Brain microvascular endothelial cell (primary cell): ENCODE measurements at regions not wholly inside any gene's neighbourhood (a gene's known extent, or its start where the extent isn't known, plus 50 kb on each side); places are given as distances from the start of the nearest gene placed in this dataset.

Experiments used
- DNase-seq: peaks from one replicate; pipeline ENCODE4 v3.0.0-alpha.2; 2020
- H3K27ac ChIP-seq: fragments of 250-450 bp; sonication (Bioruptor Pico); 2 replicates; pipeline ENCODE4 v1.5.1; 2020; ENCODE audit warnings: mild to moderate bottlenecking, moderate library complexity
- H3K27me3 ChIP-seq: fragments of 250-450 bp; sonication (Bioruptor Pico); replicated peaks from 2 replicates; pipeline ENCODE4 v1.5.1; 2020; ENCODE audit warnings: mild to moderate bottlenecking
- H3K36me3 ChIP-seq: fragments of 250-450 bp; sonication (Bioruptor Pico); replicated peaks from 2 replicates; pipeline ENCODE4 v1.5.1; 2020; ENCODE audit warnings: mild to moderate bottlenecking
- H3K4me3 ChIP-seq: 2 replicates; pipeline ENCODE4 v1.5.1; 2011; ENCODE audit warnings: low read depth, mild to moderate bottlenecking, control low read depth, low read length, moderate library complexity
- in situ Hi-C: cut with HindIII; loops from 2 replicates; pipeline ENCODE4 v1.10.0; 2017; ENCODE audit warnings: low sequenced_read_pairs, low pct_ligation_motif_present
- TF ChIP-seq, protein P1 (sequence below): IDR thresholded peaks from 2 replicates; pipeline ENCODE4 v1.5.1; 2011; ENCODE audit warnings: low read depth, mild to moderate bottlenecking, moderate library complexity, low read length, control low read depth, inconsistent platforms; ENCODE audit errors: missing control alignments

- Histone ChIP-seq H3K36me3 (no peaks in the 10 kb centered on the region), H3K27ac (no peak overlapping the region), H3K4me3 (no peak overlapping the region), H3K27me3 (no peaks in the 10 kb centered on the region)
- in situ Hi-C loops = no loop called here
- no peak for DNase-seq
- TF ChIP-seq, protein P1, sequence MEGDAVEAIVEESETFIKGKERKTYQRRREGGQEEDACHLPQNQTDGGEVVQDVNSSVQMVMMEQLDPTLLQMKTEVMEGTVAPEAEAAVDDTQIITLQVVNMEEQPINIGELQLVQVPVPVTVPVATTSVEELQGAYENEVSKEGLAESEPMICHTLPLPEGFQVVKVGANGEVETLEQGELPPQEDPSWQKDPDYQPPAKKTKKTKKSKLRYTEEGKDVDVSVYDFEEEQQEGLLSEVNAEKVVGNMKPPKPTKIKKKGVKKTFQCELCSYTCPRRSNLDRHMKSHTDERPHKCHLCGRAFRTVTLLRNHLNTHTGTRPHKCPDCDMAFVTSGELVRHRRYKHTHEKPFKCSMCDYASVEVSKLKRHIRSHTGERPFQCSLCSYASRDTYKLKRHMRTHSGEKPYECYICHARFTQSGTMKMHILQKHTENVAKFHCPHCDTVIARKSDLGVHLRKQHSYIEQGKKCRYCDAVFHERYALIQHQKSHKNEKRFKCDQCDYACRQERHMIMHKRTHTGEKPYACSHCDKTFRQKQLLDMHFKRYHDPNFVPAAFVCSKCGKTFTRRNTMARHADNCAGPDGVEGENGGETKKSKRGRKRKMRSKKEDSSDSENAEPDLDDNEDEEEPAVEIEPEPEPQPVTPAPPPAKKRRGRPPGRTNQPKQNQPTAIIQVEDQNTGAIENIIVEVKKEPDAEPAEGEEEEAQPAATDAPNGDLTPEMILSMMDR = no peak
These were observed 491.7 kb upstream of the NXPH2 start for GRCh38 chr2:139271879-139272278.

DNA sequence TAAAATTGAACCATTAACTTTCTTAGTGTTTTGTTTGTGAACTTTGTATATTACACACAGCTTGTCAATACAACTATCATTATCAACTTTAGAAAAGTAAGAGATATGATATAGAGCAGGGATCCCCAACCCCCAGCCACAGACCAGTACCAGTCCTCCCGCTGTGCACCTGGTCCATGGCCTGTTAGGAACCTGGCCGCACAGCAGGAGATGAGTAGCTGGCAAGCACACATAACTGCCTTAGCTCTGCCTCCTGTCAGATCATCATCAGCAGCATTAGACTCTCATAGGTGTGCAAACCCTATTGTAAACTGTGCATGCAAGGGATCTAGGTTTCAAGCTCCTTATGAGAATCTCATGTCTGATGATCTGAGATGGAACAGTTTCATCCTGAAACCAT lies 491.0 kb upstream of the NXPH2 start:
- Histone ChIP-seq H3K27ac (no peak overlapping the region), H3K36me3 (no peaks in the 10 kb centered on the region), H3K27me3 (no peaks in the 10 kb centered on the region), H3K4me3 (no peak overlapping the region)
- DNase-seq = no peak
- TF ChIP-seq, protein P1 = no peak
- in situ Hi-C loops = no loop called here

DNA sequence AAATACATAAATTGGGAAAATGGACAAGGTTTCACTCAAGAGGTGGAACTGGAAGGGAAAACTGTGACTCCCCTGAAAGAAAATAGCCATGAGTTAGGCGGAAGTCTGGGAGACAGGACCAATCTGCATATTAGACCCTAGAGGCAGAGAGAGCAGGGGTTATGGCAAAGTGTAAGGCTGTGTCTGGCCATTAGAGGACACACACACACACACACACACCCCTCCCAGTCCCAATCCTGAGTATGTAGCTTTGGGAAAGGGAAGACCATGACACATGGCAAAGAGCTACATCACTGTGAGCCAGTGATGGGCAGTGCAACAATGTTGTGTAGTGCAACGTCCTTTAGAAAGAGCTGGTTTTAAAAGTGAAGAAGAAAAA lies 479.9 kb upstream of the NXPH2 start:
- no peaks in the 10 kb centered on the region for H3K36me3 ChIP-seq
- in situ Hi-C loops = no loop called here

GRCh38 chr2:139259422-139260051 lies 479.3 kb upstream of the NXPH2 start:
- in situ Hi-C loops = no loop called here
- Histone ChIP-seq H3K27ac (no peak overlapping the region), H3K27me3 (no peaks in the 10 kb centered on the region), H3K36me3 (no peaks in the 10 kb centered on the region), H3K4me3 (no peak overlapping the region)
- TF ChIP-seq, protein P1 = no peak
- no peak for DNase-seq

More for the DNA sequence above, 479.9 kb upstream of the NXPH2 start:
- no peak for DNase-seq
- H3K27me3 ChIP-seq = no peaks in the 10 kb centered on the region
- no peak overlapping the region for H3K4me3 ChIP-seq
- TF ChIP-seq, protein P1 = no peak
- H3K27ac ChIP-seq = no peak overlapping the region

- no peaks in the 10 kb centered on the region for H3K36me3 ChIP-seq
- in situ Hi-C loops = no loop called here
- no peak overlapping the region for H3K27ac ChIP-seq
- TF ChIP-seq, protein P1 = no peak
- no peaks in the 10 kb centered on the region for H3K27me3 ChIP-seq
- no peak overlapping the region for H3K4me3 ChIP-seq
- DNase-seq = no peak
These were observed 461.1 kb upstream of the NXPH2 start for GRCh38 chr2:139241286-139241685.

- Histone ChIP-seq H3K27me3 (no peaks in the 10 kb centered on the region), H3K4me3 (no peak overlapping the region), H3K36me3 (no peaks in the 10 kb centered on the region), H3K27ac (no peak overlapping the region)
- TF ChIP-seq, protein P1 = no peak
- in situ Hi-C loops = no loop called here
- DNase-seq = no peak
These were observed 456.8 kb upstream of the NXPH2 start for GRCh38 chr2:139237023-139237422.
